ACC112 (cell line): ENCODE measurements at regions not wholly inside any gene's neighbourhood (a gene's known extent, or its start where the extent isn't known, plus 50 kb on each side); places are given as distances from the start of the nearest gene placed in this dataset.

Source experiments
- H2AFZ ChIP-seq: fragments of 200-600 bp; sonication (generic); one replicate; pipeline ENCODE4 v1.6.0; 2017; ENCODE audit warnings: antibody characterized with exemption, low read length; ENCODE audit not compliant: unreplicated experiment
- H3K27ac ChIP-seq: fragments of 200-600 bp; sonication (generic); 2 replicates; pipeline ENCODE4 v1.5.1; 2014; ENCODE audit warnings: low read depth, mild to moderate bottlenecking, antibody characterized with exemption, low read length, moderate library complexity
- H3K27me3 ChIP-seq: fragments of 200-600 bp; sonication (generic); 2 replicates; pipeline ENCODE4 v1.6.1; 2014; ENCODE audit warnings: mild to moderate bottlenecking, antibody characterized with exemption, low read length, moderate library complexity, mixed read lengths; ENCODE audit not compliant: insufficient read depth
- H3K36me3 ChIP-seq: fragments of 200-600 bp; sonication (generic); 2 replicates; pipeline ENCODE4 v1.6.1; 2016; ENCODE audit warnings: mild to moderate bottlenecking, antibody characterized with exemption, low read length, moderate library complexity, mixed read lengths; ENCODE audit not compliant: insufficient read depth
- H3K4me1 ChIP-seq: fragments of 200-600 bp; sonication (generic); one replicate; pipeline ENCODE4 v1.6.1; 2016; ENCODE audit warnings: low read length, mixed read lengths; ENCODE audit not compliant: insufficient read depth, unreplicated experiment, control insufficient read depth
- H3K4me3 ChIP-seq: fragments of 200-600 bp; sonication (generic); 2 replicates; pipeline ENCODE4 v1.5.1; 2014; ENCODE audit warnings: mild to moderate bottlenecking, low read depth, low read length
- H3K79me2 ChIP-seq: fragments of 200-600 bp; sonication (generic); one replicate; pipeline ENCODE4 v1.6.0; 2016; ENCODE audit warnings: low read length; ENCODE audit not compliant: control insufficient read depth, unreplicated experiment, insufficient read depth

- Histone ChIP-seq H3K27me3 (no peaks in the 10 kb centered on the region), H2AFZ (no peak overlapping the region), H3K4me3 (no peak overlapping the region), H3K4me1 (no peaks in the 10 kb centered on the region), H3K79me2 (no peaks in the 10 kb centered on the region), H3K36me3 (no peaks in the 10 kb centered on the region), H3K27ac (no peak overlapping the region)
Observed at GRCh38 chr14:62101673-62102348, 339.6 kb downstream of the SNAPC1 start.

- Histone ChIP-seq H3K27ac (no peak overlapping the region), H3K27me3 (no peaks in the 10 kb centered on the region), H2AFZ (no peak overlapping the region), H3K36me3 (no peaks in the 10 kb centered on the region), H3K4me3 (no peak overlapping the region), H3K4me1 (no peaks in the 10 kb centered on the region), H3K79me2 (no peaks in the 10 kb centered on the region)
Observed at GRCh38 chr14:62102349-62102725, 340.1 kb downstream of the SNAPC1 start.

DNA sequence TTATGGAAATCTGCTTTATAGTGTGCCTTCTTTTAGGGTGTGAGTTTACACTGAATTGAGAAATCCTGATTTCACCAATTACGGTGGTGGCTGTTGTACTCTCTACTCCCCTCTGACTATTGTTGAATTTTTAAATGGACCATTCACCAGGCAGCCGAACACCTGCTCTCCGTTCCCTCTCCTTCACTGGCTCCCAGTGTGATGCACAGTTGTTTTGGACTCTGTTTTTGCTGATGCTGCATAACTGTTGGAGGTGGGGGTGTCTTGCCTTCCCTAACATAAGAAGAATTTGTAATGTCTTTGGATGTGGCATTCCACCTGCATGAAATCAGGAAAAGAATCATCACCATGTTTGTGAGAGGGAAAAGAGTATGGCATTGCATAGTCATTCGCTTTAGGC is 341.2 kb downstream of the SNAPC1 start:
- no peak overlapping the region for H3K27ac ChIP-seq
- no peaks in the 10 kb centered on the region for H3K36me3 ChIP-seq
- H3K4me3 ChIP-seq = no peak overlapping the region
- H2AFZ ChIP-seq = no peak overlapping the region
- no peaks in the 10 kb centered on the region; the same call in 1 of the 2 replicates for H3K27me3 ChIP-seq
- no peaks in the 10 kb centered on the region for H3K4me1 ChIP-seq
- no peaks in the 10 kb centered on the region for H3K79me2 ChIP-seq

DNA sequence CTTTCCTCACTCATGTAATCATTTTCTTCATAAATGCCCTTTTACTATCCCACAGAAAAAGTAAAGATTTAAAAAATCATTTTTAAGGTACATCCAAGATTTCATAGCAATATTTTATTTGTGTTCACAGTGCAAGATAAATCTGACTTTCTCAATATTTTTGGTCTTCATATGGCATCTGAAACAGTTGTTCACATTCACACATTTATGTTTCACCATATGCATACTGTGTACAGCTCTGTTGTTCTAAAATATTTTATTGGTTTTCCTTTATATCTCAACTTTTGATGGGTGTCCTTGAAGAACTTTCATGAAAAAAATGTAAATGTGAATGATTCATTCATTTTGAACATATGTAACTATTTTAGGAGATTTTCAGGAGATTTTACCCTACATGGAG is 348.7 kb downstream of the SNAPC1 start:
- no peak overlapping the region for H3K27ac ChIP-seq
- H3K4me3 ChIP-seq = no peak overlapping the region
- no peaks in the 10 kb centered on the region for H3K4me1 ChIP-seq
- H3K27me3 ChIP-seq = peaks cover 14% of the 10 kb centered on the region
- H2AFZ ChIP-seq = no peak overlapping the region
- no peaks in the 10 kb centered on the region for H3K36me3 ChIP-seq
- no peaks in the 10 kb centered on the region for H3K79me2 ChIP-seq

DNA sequence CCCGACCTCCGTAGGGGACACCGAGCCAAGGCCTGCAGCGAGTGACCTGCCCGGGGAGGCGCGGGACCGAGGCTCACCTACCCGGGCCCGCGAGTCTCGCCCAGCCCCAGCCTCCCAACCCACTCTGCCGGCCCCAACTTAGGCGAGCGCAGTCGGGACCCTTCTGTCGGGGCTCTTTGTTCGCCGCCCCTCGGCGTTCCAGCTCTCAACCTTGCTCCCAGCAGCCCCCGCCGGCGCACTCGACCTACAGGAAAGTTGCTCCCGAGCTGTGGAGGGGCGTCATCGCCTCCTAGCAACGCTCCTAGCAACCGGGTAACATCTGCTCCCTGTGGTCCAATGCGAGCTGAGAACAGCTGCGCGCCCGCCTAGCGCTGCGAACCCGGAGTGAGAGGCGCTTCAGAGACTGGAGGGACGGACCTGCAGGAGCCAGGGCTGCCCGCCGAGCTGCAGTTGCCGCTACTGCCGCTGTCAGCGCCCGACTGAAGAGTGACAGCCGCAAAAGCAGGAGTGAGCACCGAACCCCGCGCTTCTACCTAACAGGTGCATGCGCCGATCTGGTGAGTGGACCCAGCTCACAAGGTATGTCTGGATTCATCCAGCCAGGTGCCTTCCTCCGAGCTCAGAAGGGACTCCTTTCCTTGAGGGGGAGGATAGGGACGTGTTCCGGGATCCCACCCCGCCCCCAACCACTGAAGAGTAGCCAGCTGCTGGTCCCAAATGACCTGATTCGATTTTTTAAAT is 355.0 kb downstream of the SNAPC1 start:
- H3K27ac ChIP-seq = no peak overlapping the region
- H2AFZ ChIP-seq = no peak overlapping the region
- no peaks in the 10 kb centered on the region for H3K36me3 ChIP-seq
- no peaks in the 10 kb centered on the region for H3K79me2 ChIP-seq
- H3K4me1 ChIP-seq = no peaks in the 10 kb centered on the region
- peaks cover 60% of the 10 kb centered on the region for H3K27me3 ChIP-seq
- peak overlapping the region; percentile 71 for H3K4me3 ChIP-seq

DNA sequence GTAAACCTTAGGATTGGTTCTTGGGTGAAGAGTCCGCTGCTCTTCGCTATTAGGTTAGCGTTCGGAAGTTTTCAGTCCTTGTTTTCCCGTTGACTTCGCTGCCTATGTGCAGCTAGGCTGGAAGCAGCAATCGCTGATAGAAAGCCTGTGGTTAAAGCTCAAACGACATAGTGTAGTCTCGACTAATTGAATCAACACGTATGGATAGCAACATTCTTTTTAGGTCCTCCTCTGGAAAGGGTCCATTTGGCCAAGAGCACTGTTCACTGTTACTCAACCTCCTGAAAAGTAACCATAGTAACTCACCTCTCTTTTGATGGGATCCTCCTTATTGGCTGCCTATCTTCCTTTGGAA is 355.5 kb downstream of the SNAPC1 start:
- Histone ChIP-seq H3K27me3 (peaks cover 60% of the 10 kb centered on the region), H3K4me3 (peak overlapping the region; percentile 71)

GRCh38 chr14:62118461-62118860 is 356.2 kb downstream of the SNAPC1 start:
- Histone ChIP-seq H3K4me1 (no peaks in the 10 kb centered on the region), H3K27ac (no peak overlapping the region), H3K4me3 (no peak overlapping the region), H2AFZ (no peak overlapping the region), H3K79me2 (no peaks in the 10 kb centered on the region), H3K36me3 (no peaks in the 10 kb centered on the region), H3K27me3 (peaks cover 58% of the 10 kb centered on the region)

More for the DNA sequence above, 355.5 kb downstream of the SNAPC1 start:
- Histone ChIP-seq H3K79me2 (no peaks in the 10 kb centered on the region), H2AFZ (no peak overlapping the region), H3K27ac (no peak overlapping the region), H3K36me3 (no peaks in the 10 kb centered on the region), H3K4me1 (no peaks in the 10 kb centered on the region)

- no peaks in the 10 kb centered on the region for H3K36me3 ChIP-seq
- H3K79me2 ChIP-seq = no peaks in the 10 kb centered on the region
- H3K27me3 ChIP-seq = peaks cover 60% of the 10 kb centered on the region
- no peak overlapping the region for H2AFZ ChIP-seq
- H3K4me3 ChIP-seq = no peak overlapping the region
- no peak overlapping the region for H3K27ac ChIP-seq
- H3K4me1 ChIP-seq = no peaks in the 10 kb centered on the region
Observed at GRCh38 chr14:62118871-62119270, 356.7 kb downstream of the SNAPC1 start.

DNA sequence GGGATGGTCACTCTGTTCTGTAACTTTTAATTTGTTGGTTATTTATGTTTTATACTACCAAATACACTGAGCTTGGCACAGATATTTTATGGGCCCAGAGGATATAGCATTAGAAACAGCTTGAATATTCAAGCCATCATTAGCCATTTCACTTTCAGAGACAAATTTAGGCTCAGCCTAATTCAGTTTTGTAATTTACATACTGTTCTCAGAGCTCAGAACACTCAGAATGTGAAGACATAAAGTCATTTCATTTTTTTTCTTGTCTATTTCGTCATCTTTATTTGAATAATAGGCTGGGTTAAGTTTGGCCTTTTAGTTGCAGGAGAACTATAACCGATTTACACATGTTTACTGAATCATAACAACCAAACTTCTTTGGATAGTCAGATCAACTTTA is 361.7 kb downstream of the SNAPC1 start:
- H3K36me3 ChIP-seq = no peaks in the 10 kb centered on the region
- no peaks in the 10 kb centered on the region for H3K4me1 ChIP-seq
- peaks cover 39% of the 10 kb centered on the region for H3K27me3 ChIP-seq
- H3K79me2 ChIP-seq = no peaks in the 10 kb centered on the region
- H3K27ac ChIP-seq = no peak overlapping the region
- H2AFZ ChIP-seq = no peak overlapping the region
- H3K4me3 ChIP-seq = no peak overlapping the region

GRCh38 chr14:62125793-62126192 is 363.6 kb downstream of the SNAPC1 start:
- Histone ChIP-seq H3K4me1 (no peaks in the 10 kb centered on the region), H3K36me3 (no peaks in the 10 kb centered on the region), H3K27me3 (peaks cover 38% of the 10 kb centered on the region), H3K4me3 (no peak overlapping the region), H2AFZ (no peak overlapping the region), H3K27ac (no peak overlapping the region), H3K79me2 (no peaks in the 10 kb centered on the region)

DNA sequence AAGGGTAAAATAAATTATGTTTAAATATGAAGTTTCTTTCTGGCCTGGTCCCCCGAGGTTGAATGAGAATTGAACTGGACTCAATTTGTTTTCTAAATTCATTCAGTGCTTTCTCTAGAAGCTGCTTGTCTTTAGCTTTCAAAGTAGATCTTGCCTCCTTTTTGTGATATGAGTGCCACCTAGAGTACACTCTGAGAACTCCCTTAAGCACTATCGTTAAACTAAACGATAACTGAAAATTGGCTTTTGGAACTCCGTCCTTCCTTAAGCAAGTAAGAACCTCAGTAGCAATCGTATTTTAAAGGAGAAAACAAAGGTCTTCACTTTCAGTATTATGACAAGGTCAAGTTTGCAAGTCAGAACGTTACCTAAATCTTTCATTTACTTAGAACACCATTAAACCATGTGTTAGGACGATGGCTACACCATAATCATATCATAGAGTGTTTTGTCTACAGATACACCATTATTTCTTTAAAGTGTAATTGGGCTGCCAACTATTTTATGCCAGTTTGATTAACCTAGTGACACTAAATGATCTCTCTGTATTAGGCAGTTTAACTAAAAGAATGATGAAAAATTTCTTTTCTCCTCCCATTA is 364.8 kb downstream of the SNAPC1 start:
- H3K27me3 ChIP-seq = peaks cover 39% of the 10 kb centered on the region
- H3K79me2 ChIP-seq = no peaks in the 10 kb centered on the region
- H3K36me3 ChIP-seq = no peaks in the 10 kb centered on the region
- H3K4me3 ChIP-seq = 0 out of 2 replicates have a peak overlapping the region, but pooled peaks have one; percentile 41
- peak overlapping the region; percentile 59 for H2AFZ ChIP-seq
- H3K4me1 ChIP-seq = no peaks in the 10 kb centered on the region
- H3K27ac ChIP-seq = no peak overlapping the region
